ENCODE measurements at regions not wholly inside any gene's neighbourhood (a gene's known extent, or its start where the extent isn't known, plus 50 kb on each side); places are given as distances from the start of the nearest gene placed in this dataset.
"Not testable (repeated sequence)": the region's sequence is repeated elsewhere in the genome, so short reads cannot be mapped to it uniquely, and the experiment has no call there.

DNA sequence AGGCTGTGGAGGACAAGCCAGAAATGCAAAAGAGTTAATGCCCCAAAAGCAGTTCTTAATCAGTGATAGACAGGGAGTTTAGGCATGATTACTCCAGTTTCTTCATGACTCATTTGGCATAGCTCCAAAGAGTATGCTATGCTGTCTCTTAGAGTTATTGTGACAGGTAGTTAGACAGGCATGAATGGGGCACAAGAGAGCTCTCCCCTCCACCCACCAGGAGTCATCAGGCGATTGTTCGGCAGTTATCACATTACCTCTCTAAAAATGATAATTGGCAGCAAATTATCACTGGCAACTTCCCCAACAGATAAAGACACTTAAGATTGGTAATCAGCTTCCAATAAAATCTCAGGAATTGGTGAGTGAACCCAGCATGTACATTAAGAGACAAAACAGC, 320.1 kb downstream of the DAD1 start:
- Histone ChIP-seq H3K4me3 (no peak overlapping the region), H3K4me1 (replicated peaks in 1 of 2) (peaks cover 8% of the 10 kb centered on the region in 2 donors), H3K27ac (no peak overlapping the region)
- ATAC-seq (replicated peaks in 6 of 8) = peak in 5 of 8 experiments; percentile 17 to 67 (median 56)
- in situ Hi-C loops (cut with MboI; ENCODE audit: low pct_unique_long_range_greater_than_20kb in 2 of 9, low sequenced_read_pairs in 9 of 9, unreplicated experiment in 9 of 9) = no loop called here
- WGBS, 10 experiments = 60 to 100% (median 80%) methylated on average over 2 of the region's 2 CpGs; no CpG with 5 or more reads in 3 of the 10 experiments

DNA sequence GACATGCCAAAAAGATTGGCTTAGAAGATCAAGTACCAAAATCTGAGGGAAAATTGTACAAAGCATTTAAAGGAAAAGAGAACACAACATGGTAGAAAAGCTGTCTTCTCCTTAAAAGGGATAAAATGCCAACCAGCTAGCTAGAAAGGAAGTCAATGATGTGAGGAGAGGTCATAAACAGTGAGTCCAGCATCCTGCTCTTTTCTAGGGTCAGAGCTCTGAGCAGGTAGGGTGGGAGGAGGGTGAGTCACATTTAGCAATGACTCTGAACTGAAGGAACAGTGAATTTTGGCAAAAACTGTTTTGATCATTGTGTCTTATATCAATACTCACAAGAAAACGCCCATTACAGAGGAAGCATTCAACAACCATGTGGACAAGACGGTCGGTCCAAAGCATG, 322.3 kb downstream of the DAD1 start:
- Histone ChIP-seq H3K4me1 (replicated peaks in 1 of 2) (no peaks in the 10 kb centered on the region), H3K27ac (no peak overlapping the region), H3K4me3 (no peak overlapping the region)
- no peak for ATAC-seq (replicated peaks in 6 of 8)
- 50 to 100% (median 60%) methylated on average over 1 to 3 of the region's 3 CpGs; no CpG with 5 or more reads in 3 of the 10 experiments for WGBS, 10 experiments
- in situ Hi-C loops (cut with MboI; ENCODE audit: low pct_unique_long_range_greater_than_20kb in 2 of 9, low sequenced_read_pairs in 9 of 9, unreplicated experiment in 9 of 9) = no loop called here

DNA sequence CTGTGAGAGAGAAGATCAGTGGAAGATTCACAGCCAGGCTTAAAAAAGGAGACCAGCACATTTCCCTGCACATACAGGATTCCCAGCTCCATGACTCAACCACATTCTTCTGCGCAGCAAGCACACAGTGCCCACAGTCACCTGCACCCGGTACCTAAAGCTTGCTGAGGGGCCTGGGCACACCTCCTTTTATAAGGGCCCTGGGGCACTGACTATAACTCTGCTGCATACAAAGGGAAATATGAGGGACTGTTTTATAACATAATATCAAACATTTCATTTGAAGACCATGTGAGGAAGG, 322.9 kb downstream of the DAD1 start:
- ATAC-seq (replicated peaks in 6 of 8) = no peak
- Histone ChIP-seq H3K4me3 (no peak overlapping the region), H3K27ac (no peak overlapping the region), H3K4me1 (replicated peaks in 1 of 2) (no peaks in the 10 kb centered on the region)
- 8 to 100% (median 77%) methylated on average over 1 to 2 of the region's 2 CpGs; no CpG with 5 or more reads in 4 of the 10 experiments for WGBS, 10 experiments
- in situ Hi-C loops (cut with MboI; ENCODE audit: low pct_unique_long_range_greater_than_20kb in 2 of 9, low sequenced_read_pairs in 9 of 9, unreplicated experiment in 9 of 9) = no loop called here

DNA sequence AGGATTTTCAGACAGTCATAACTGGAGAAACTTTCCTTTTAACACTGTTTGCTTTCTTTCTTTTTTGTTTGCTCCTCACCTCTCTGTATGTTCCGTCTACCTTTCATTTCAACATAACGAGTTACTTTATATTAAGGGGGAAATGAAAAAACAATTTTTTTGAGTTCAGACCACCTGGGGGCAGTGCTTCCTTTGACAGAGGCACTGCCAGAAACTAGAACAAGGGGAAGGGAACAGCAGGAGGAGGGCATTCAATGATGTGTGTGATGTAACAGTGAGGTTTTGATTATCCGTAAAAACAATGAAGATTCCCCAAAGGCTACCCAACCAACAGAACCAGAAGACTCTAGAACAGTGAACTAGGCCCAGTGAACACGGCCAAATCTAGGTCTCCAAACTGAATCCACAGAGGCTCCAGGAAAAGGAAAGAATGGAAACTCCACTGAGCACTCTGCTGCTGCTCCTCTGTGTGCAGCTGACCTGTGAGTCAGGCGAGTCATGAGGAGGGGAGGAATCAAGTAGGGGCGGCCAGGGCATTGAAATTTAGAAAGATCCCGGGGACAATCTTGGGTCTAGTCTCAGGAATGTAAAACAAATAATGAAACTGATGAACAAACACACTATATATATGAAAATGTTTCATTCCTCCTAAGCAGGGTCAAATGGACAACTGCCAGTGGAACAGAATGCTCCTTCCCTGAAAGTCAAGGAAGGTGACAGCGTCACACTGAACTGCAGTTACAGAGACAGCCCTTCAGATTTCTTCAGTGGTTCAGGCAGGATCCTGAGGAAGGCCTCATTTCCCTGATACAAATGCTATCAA, 323.5 kb downstream of the DAD1 start:
- peak; percentile 26 to 87 (median 80) for ATAC-seq (replicated peaks in 6 of 8)
- Histone ChIP-seq H3K27ac (no peak overlapping the region), H3K4me1 (replicated peaks in 1 of 2) (no peaks in the 10 kb centered on the region), H3K4me3 (no peak overlapping the region)
- in situ Hi-C loops (cut with MboI; ENCODE audit: low pct_unique_long_range_greater_than_20kb in 2 of 9, low sequenced_read_pairs in 9 of 9, unreplicated experiment in 9 of 9) = no loop called here
- WGBS, 10 experiments = 8 to 68% (median 40%) methylated on average over 2 to 8 of the region's 8 CpGs

DNA sequence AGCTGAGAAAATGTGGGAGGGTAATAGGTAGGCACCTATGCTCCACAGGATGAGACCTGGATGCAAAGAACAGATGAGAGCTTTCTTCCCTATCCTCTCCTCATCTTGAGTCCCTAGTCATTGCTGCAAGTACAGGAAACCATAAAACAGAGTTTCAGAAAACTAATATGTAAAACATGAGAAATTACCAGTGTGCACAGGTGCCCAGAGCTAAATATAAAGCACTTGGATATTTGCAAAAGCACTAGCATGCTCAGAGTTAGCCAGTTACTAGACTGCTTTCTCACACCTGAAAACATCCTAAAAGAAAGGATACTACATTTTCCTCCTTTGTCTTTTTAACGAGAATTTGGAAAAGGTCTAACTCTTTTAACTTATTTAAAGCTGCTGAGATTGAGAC, 324.3 kb downstream of the DAD1 start:
- in situ Hi-C loops (cut with MboI; ENCODE audit: low pct_unique_long_range_greater_than_20kb in 2 of 9, low sequenced_read_pairs in 9 of 9, unreplicated experiment in 9 of 9) = no loop called here
- no peak for ATAC-seq (replicated peaks in 6 of 8)
- WGBS, 10 experiments = 0 to 100% (median 69%) methylated on average over 1 of the region's 1 CpG; no CpG with 5 or more reads in 2 of the 10 experiments
- Histone ChIP-seq H3K27ac (no peak overlapping the region), H3K4me1 (replicated peaks in 1 of 2) (no peaks in the 10 kb centered on the region), H3K4me3 (no peak overlapping the region)

DNA sequence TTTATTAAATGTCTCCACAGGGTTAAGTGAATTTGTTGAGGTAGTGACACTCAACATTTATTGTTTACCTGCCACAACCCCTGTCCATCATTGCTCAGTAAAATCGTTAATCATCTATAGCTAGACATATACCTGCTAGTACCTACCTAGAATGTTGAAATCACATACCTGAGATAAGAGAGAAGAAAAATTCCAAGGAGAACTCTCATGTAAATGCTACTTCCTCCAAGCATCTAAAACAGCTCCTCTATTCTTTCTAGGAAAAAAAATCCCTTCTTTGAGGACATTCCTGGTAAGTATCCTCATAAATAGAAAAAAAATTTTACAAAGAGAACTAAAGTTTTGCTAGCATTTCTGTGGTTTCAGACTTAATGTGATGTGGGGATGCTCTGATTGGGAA, 325.1 kb downstream of the DAD1 start:
- H3K4me1 ChIP-seq (replicated peaks in 1 of 2) = no peaks in the 10 kb centered on the region
- WGBS, 10 experiments = 0 to 100% (median 52%) methylated on average over 1 of the region's 1 CpG; no CpG with 5 or more reads in 2 of the 10 experiments
- ATAC-seq (replicated peaks in 6 of 8) = no peak
- H3K27ac ChIP-seq = no peak overlapping the region
- in situ Hi-C loops (cut with MboI; ENCODE audit: low pct_unique_long_range_greater_than_20kb in 2 of 9, low sequenced_read_pairs in 9 of 9, unreplicated experiment in 9 of 9) = no loop called here
- no peak overlapping the region for H3K4me3 ChIP-seq

DNA sequence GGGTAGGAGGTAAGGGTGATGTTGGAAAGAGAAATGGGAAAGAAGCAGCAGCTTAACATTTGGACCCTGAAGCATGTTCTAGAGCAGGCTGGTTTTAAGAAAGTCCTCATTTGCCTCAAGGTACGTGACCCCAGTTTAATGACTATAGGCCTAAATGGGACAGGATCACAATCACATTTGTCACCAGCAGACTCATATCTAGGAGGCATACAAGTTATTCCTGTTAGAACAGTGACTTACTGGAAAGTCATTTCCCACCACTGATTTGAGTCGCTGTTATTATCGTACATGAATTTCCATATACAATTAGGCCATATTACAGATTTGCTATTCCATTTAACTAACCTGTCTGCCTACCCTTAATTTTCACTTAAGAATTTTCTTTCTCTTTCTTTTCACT, 326.1 kb downstream of the DAD1 start:
- 8 to 100% (median 89%) methylated on average over 2 to 3 of the region's 3 CpGs; no CpG with 5 or more reads in 1 of the 10 experiments for WGBS, 10 experiments
- H3K4me1 ChIP-seq (replicated peaks in 1 of 2) = no peaks in the 10 kb centered on the region
- ATAC-seq (replicated peaks in 6 of 8) = no peak
- no peak overlapping the region for H3K27ac ChIP-seq
- in situ Hi-C loops (cut with MboI; ENCODE audit: low pct_unique_long_range_greater_than_20kb in 2 of 9, low sequenced_read_pairs in 9 of 9, unreplicated experiment in 9 of 9) = no loop called here
- H3K4me3 ChIP-seq = no peak overlapping the region

DNA sequence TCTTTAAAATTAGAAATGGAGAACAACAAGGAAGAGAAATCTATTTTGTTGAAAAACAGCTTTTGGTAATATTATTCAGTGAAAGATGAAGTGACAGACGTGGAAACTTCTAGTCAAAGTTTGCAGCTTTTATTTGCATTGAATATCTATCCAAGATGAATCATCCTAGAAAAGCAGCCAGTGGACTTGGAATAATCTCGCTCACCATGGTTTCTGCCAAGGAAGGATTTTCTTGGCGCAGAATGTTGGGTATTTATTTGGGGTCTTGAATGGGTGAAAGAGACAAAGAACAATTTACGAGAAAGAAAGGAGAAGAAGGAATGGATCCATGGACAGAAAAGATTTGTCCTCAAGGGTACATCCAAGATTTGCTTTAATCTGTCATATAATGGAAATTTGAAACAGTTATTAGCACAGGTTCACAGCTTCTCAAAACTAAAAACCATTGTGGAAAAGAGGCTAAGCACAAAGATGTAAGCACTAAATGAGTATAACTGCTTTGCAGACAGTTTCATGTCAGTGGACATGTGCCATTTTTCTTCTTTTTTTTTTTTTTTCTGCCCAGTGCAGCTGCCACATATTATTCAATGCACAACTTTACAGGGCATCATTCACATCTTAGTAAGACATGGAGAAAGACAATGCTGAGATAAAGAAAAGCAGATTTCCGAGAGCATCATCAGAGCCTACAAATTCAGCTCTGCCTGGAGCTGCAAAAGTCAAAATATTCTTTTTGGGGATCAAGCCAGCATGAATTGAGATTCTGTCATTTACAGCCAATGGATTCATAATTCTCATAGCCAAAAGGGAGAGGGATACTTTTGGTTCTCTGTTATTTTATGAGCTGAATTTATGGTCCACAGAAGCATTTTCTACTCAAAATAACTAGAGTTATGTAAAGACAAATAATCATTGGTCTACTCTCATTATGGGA, 333.7 kb downstream of the DAD1 start:
- no peak for ATAC-seq (replicated peaks in 6 of 8)
- no peaks in the 10 kb centered on the region for H3K4me1 ChIP-seq (replicated peaks in 1 of 2)
- WGBS, 10 experiments = 10 to 89% (median 71%) methylated on average over 2 to 5 of the region's 5 CpGs
- H3K4me3 ChIP-seq = no peak overlapping the region
- H3K27ac ChIP-seq = no peak overlapping the region
- in situ Hi-C loops (cut with MboI; ENCODE audit: low pct_unique_long_range_greater_than_20kb in 2 of 9, low sequenced_read_pairs in 9 of 9, unreplicated experiment in 9 of 9) = no loop called here

DNA sequence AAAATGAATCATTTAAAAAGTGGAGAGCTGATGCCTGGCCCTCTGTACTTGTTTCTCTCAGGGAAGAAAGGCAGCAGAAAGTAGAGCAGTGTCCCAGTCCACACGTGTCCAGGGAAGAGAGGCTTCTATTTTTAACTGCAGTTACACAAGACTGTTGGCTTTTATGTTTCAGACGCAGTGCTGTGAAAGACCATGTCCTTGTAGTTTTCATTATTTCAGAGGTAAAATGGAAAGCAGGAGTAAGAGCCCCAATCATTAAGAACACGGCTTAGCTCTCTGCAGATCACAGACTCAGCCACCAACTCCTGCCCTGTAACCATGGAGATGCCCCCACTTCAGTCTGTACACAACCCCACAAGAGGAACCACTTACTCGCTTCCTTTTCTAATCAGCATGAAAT, 336.3 kb downstream of the DAD1 start:
- no peak overlapping the region for H3K27ac ChIP-seq
- WGBS, 10 experiments = 0 to 73% (median 37%) methylated on average over 1 to 3 of the region's 4 CpGs
- in situ Hi-C loops (cut with MboI; ENCODE audit: low pct_unique_long_range_greater_than_20kb in 2 of 9, low sequenced_read_pairs in 9 of 9, unreplicated experiment in 9 of 9) = no loop called here
- H3K4me1 ChIP-seq (replicated peaks in 1 of 2) = no peaks in the 10 kb centered on the region
- ATAC-seq (replicated peaks in 6 of 8) = peak in 3 of 8 experiments; percentile 22 to 39 (median 24)
- H3K4me3 ChIP-seq = no peak overlapping the region

DNA sequence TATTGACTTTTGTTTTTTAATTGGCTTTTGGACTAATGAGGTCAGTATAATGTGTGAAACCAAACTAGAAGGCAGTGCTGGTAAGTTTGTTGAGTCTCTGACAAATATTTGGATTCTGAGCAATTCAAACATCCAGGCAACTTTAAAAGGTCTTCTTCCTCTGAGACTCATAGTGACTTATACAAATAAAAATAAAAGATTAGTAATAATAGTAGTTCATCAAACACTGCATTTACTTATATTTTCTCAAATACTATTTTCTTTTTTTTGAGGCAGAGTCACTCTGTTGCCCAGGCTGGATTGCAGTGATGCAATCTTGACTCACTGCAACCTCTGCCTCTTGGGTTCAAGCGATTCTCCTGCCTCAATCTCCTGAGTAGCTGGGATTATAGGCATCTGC, 337.9 kb downstream of the DAD1 start:
- in situ Hi-C loops (cut with MboI; ENCODE audit: low pct_unique_long_range_greater_than_20kb in 2 of 9, low sequenced_read_pairs in 9 of 9, unreplicated experiment in 9 of 9) = no loop called here

DNA sequence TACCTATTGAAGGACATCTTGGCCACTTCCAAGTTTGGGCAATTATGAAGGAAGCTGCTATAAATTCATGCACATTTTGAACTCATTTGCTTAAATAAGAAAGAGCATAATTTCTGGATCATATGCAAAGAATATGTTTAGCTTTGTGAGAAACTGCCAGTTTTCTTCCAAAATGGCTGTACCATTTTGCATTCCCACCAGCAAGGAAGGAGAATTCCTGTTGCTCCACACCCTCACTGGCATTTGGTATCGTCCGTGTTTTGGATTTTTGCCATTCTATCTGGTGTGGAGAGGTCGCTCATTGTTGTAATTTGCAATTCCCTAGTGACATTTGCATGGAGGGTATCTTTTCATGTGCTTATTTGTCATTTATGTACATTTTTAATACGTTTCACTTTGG, 339.3 kb downstream of the DAD1 start:
- Histone ChIP-seq H3K27ac (no peak overlapping the region), H3K4me3 (no peak overlapping the region), H3K4me1 (replicated peaks in 1 of 2) (no peaks in the 10 kb centered on the region)
- peak in 3 of 8 experiments; percentile 69 to 76 (median 69) for ATAC-seq (replicated peaks in 6 of 8)
- in situ Hi-C loops (cut with MboI; ENCODE audit: low pct_unique_long_range_greater_than_20kb in 2 of 9, low sequenced_read_pairs in 9 of 9, unreplicated experiment in 9 of 9) = no loop called here
- 0 to 85% (median 28%) methylated on average over 1 to 4 of the region's 4 CpGs for WGBS, 10 experiments

More for the DNA sequence above, 337.9 kb downstream of the DAD1 start:
- WGBS, 10 experiments = 0 to 100% (median 61%) methylated on average over 1 of the region's 1 CpG; no CpG with 5 or more reads in 4 of the 10 experiments
- Histone ChIP-seq H3K4me1 (replicated peaks in 1 of 2) (no peaks in the 10 kb centered on the region), H3K4me3 (no peak overlapping the region), H3K27ac (no peak overlapping the region)
- ATAC-seq (replicated peaks in 6 of 8) = no peak

DNA sequence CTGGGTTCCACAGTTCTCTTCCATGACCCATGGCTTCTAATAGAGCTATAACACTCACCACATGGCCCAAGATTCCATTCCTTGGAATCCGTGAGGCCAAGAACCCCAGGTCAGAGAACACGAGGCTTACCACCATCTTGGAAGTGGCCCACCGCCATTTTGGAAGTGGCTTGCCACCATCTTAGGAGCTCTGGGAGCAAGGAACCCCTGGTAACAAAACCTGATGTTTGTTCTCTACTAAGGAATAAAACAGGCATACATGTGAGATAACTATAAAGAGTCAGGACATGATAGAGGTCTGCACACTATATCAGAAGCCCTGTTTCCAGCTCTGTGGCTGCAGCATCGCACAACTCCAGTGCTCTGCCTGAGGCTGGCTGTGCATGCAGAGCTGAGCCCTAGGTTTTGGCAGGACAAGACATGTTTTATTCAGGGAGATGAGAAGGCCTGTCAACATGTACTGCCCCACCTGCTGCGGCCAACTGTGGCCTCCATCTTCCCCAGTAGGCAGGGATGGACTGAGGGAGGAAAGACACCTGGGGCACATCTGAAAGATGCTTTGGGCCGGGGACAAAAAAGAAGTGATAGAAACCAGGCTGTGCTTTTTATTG, 344.9 kb downstream of the DAD1 start:
- no peak overlapping the region for H3K4me3 ChIP-seq
- WGBS, 10 experiments = 50 to 100% (median 92%) methylated on average over 1 to 4 of the region's 6 CpGs; no CpG with 5 or more reads in 3 of the 10 experiments
- H3K4me1 ChIP-seq (replicated peaks in 1 of 2) = no peaks in the 10 kb centered on the region
- ATAC-seq (replicated peaks in 6 of 8) = no peak
- in situ Hi-C loops (cut with MboI; ENCODE audit: low pct_unique_long_range_greater_than_20kb in 2 of 9, low sequenced_read_pairs in 9 of 9, unreplicated experiment in 9 of 9) = no loop called here
- H3K27ac ChIP-seq = no peak overlapping the region

DNA sequence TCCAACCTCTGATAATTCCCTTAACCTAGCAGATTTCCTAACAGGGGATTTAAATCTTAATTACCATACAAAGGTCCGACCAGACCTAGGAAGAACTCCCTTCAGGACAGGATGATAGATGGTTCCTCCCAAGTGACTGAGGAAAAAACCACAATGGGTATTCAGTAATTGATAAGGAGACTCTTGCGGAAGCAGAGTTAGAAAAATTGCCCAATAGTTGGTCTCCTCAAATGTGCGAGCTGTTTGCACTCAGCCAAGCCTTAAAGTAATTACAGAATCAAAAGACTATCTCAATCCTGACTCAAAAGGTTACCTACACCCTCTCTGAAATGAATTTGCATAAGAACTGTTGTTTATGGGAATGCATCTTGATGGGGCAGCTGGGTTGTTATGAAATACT, 350.7 kb downstream of the DAD1 start:
- 20 to 100% (median 60%) methylated on average over 2 to 3 of the region's 3 CpGs; no CpG with 5 or more reads in 5 of the 10 experiments for WGBS, 10 experiments
- H3K27ac ChIP-seq; in situ Hi-C loops (cut with MboI; ENCODE audit: low pct_unique_long_range_greater_than_20kb in 2 of 9, low sequenced_read_pairs in 9 of 9, unreplicated experiment in 9 of 9); H3K4me3 ChIP-seq; H3K4me1 ChIP-seq (replicated peaks in 1 of 2); ATAC-seq (replicated peaks in 6 of 8): not testable (repeated sequence)
